ENCODE measurements at regions not wholly inside any gene's neighbourhood (a gene's known extent, or its start where the extent isn't known, plus 50 kb on each side); places are given as distances from the start of the nearest gene placed in this dataset.

DNA sequence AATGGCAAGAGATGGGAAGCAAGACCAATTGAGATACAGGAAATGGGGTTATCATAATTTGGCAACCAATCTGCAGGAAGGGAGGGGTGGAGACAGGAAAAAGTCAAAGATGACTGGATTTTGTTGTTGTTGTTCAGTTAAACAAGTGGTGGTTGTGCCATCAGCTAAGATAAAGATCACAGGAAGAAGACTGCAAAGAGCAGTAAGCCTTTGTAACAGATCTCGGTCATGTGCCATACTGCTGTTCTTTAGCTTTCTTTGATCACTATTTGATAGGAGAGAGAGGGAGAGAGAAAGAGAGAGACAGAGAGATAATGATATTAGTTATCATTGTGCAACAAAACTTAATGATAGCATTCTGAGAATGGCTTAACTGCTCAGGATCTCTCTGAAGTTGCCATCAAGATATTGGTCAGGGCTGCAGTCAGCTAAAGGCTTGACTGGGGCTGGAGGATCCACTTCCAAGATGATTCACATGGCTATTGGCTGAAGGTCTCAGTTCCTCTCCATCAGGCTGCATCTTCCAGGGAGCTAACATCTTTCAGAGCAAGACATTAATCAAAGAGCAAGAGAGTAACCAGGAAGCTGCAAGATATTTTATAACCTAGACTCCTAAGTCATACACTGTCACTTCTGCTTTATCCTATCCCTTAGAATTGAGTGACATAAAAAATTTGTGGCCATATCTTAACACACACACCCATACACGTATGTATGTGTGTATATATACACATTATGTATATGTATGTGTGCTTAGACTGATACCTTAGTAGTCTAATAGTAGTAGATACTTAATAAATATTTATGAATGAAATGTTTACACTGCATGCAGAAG lies 405.0 kb downstream of the SHISA9 start:
- TF ChIP-seq, protein P1, sequence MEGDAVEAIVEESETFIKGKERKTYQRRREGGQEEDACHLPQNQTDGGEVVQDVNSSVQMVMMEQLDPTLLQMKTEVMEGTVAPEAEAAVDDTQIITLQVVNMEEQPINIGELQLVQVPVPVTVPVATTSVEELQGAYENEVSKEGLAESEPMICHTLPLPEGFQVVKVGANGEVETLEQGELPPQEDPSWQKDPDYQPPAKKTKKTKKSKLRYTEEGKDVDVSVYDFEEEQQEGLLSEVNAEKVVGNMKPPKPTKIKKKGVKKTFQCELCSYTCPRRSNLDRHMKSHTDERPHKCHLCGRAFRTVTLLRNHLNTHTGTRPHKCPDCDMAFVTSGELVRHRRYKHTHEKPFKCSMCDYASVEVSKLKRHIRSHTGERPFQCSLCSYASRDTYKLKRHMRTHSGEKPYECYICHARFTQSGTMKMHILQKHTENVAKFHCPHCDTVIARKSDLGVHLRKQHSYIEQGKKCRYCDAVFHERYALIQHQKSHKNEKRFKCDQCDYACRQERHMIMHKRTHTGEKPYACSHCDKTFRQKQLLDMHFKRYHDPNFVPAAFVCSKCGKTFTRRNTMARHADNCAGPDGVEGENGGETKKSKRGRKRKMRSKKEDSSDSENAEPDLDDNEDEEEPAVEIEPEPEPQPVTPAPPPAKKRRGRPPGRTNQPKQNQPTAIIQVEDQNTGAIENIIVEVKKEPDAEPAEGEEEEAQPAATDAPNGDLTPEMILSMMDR (IDR thresholded peaks at IDR 0.05; ENCODE audit: insufficient read depth, low read length, poor library complexity, severe bottlenecking): no peak
- Histone ChIP-seq H3K36me3 (ENCODE audit: control insufficient read depth, insufficient read depth, low read length) (no peaks in the 10 kb centered on the region), H3K4me3 (replicated peaks; ENCODE audit: low read depth, low read length) (no peak overlapping the region), H3K27me3 (replicated peaks; ENCODE audit: control insufficient read depth, insufficient read depth, low read length) (no peaks in the 10 kb centered on the region)
- DNase-seq (ENCODE audit: extremely low read depth, insufficient read length): no peak

DNA sequence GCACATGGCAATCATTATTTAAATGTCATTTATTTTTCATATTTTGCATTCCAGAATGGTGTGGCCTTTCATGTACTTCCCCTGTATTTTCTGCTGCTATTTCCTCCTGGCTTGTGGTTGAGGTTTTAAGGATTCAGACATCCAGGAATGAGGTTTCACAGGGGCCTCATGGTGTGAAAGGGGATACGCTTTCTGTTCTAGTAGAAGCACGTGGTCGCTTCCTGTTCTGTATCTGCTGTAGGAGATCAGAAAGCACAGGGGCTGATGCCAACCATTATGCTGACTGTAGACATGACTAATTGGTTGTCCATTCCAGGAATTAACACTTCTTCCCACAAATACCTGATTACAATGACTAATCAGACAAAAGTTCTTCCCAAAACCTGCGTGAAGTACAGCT lies 405.9 kb downstream of the SHISA9 start:
- DNase-seq (ENCODE audit: extremely low read depth, insufficient read length): no peak
- TF ChIP-seq, protein P1 (IDR thresholded peaks at IDR 0.05; ENCODE audit: insufficient read depth, low read length, poor library complexity, severe bottlenecking): no peak
- H3K36me3 ChIP-seq (ENCODE audit: control insufficient read depth, insufficient read depth, low read length): no peaks in the 10 kb centered on the region
- no peaks in the 10 kb centered on the region for H3K27me3 ChIP-seq (replicated peaks; ENCODE audit: control insufficient read depth, insufficient read depth, low read length)
- H3K4me3 ChIP-seq (replicated peaks; ENCODE audit: low read depth, low read length): no peak overlapping the region

DNA sequence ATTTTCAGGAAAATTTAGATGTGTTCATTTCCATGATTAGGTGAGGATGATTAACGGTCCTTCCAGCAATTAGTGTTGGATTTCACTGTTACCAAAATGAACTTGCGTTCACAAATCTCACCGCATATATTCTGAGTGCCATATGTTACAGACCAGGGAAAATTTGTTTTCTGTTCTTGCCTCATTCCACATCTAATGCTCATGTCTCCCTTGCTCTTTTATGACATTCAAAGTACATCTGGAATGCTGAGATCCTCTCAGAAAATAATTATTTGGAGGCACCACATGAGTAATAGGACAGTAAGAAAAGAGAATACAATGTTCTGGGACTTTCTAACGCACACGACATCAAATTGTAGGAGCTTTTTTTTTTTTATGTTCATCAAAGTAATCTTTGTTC lies 406.5 kb downstream of the SHISA9 start:
- Histone ChIP-seq H3K4me3 (replicated peaks; ENCODE audit: low read depth, low read length) (no peak overlapping the region), H3K27me3 (replicated peaks; ENCODE audit: control insufficient read depth, insufficient read depth, low read length) (no peaks in the 10 kb centered on the region), H3K36me3 (ENCODE audit: control insufficient read depth, insufficient read depth, low read length) (no peaks in the 10 kb centered on the region)
- DNase-seq (ENCODE audit: extremely low read depth, insufficient read length): no peak
- TF ChIP-seq, protein P1 (IDR thresholded peaks at IDR 0.05; ENCODE audit: insufficient read depth, low read length, poor library complexity, severe bottlenecking): no peak

DNA sequence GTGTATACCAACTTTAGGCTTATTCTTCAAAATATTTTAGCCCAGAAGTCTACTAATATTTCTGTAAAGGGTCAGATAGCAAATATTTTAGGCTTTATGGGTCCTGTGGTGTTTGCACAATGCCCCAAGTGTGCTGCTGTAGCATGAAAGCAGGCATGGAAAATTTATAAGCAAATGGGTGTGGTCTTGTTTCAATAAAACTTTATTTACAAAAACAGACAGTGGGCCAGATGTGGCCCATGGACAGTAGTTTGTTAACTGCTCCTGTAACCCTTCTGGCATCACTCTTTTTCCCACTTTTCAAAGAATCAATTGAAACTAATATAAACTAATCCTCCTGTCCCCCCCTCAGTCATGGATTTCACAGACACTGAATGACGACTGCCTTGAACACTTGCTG lies 410.7 kb downstream of the SHISA9 start:
- TF ChIP-seq, protein P1 (IDR thresholded peaks at IDR 0.05; ENCODE audit: insufficient read depth, low read length, poor library complexity, severe bottlenecking): no peak
- no peak for DNase-seq (ENCODE audit: extremely low read depth, insufficient read length)
- Histone ChIP-seq H3K27me3 (replicated peaks; ENCODE audit: control insufficient read depth, insufficient read depth, low read length) (no peaks in the 10 kb centered on the region), H3K36me3 (ENCODE audit: control insufficient read depth, insufficient read depth, low read length) (no peaks in the 10 kb centered on the region), H3K4me3 (replicated peaks; ENCODE audit: low read depth, low read length) (no peak overlapping the region)

DNA sequence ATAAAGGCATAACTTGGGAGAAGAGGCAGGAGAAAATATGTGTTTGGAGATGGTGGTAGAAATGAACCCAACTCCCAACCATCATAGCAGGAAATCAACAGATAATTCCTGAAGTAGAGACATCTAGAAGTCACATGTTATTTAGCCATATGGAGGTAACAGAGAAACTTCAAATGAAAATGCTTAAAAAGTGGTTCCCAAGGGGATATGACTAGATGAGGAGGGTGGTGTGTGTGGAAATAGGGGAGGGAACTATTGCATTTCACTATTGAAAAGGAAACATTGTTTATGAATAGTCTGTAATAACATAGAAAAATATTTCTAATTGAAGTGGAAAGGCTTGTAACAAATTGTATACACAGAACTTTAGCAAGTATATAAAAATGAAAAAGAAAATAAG lies 412.0 kb downstream of the SHISA9 start:
- DNase-seq (ENCODE audit: extremely low read depth, insufficient read length): no peak
- TF ChIP-seq, protein P1 (IDR thresholded peaks at IDR 0.05; ENCODE audit: insufficient read depth, low read length, poor library complexity, severe bottlenecking): no peak
- Histone ChIP-seq H3K4me3 (replicated peaks; ENCODE audit: low read depth, low read length) (no peak overlapping the region), H3K27me3 (replicated peaks; ENCODE audit: control insufficient read depth, insufficient read depth, low read length) (no peaks in the 10 kb centered on the region), H3K36me3 (ENCODE audit: control insufficient read depth, insufficient read depth, low read length) (no peaks in the 10 kb centered on the region)
